B cell (primary cell): ENCODE measurements at regions not wholly inside any gene's neighbourhood (a gene's known extent, or its start where the extent isn't known, plus 50 kb on each side); places are given as distances from the start of the nearest gene placed in this dataset.

Experiments used
- ATAC-seq: fragments of 200-7000 bp; cut with Tn5 transposase; one replicate; pipeline ENCODE4 v1.10.0; 2021; ENCODE audit warnings: low read depth, mild to moderate bottlenecking, moderate number of reproducible peaks, moderate library complexity
- CTCF ChIA-PET: fragments of 350-600 bp; sonication (Branson Sonifier 250); formaldehyde crosslinking; loops from one replicate; lab custom pipeline; 2021; ENCODE audit warnings: antibody characterized with exemption, inconsistent platforms; lab: Charles Lee
- POLR2A ChIA-PET: fragments of 350-600 bp; sonication (Branson Sonifier 250); formaldehyde crosslinking; loops from one replicate; lab custom pipeline; 2021; ENCODE audit warnings: antibody characterized with exemption; lab: Charles Lee
- DNase-seq: peaks from one replicate; pipeline ENCODE4 v3.0.0; 2013
- H2AFZ ChIP-seq: 2 replicates; pipeline ENCODE4 v1.6.1; 2012; ENCODE audit warnings: mild to moderate bottlenecking, low read depth, low read length; ENCODE audit not compliant: insufficient read depth, poor library complexity, severe bottlenecking
- H3K27ac ChIP-seq, 2 donors: 1 replicate in 1 of 2; 2 replicates in 1 of 2; pipeline ENCODE4 v1.5.1; 2012 to 2013; ENCODE audit warnings: low read length in 2 of 2, mild to moderate bottlenecking in 2 of 2, moderate library complexity in 1 of 2
- H3K27me3 ChIP-seq, 4 experiments: fragments of 200-600 bp in 1 of 4; sonication (generic) in 1 of 4; replicated peaks in 1 of 4; 1 replicate in 2 of 4; 2 replicates in 2 of 4; pipeline versions ENCODE4 v1.6.1 to v1.7.0; 2013 to 2016; ENCODE audit warnings: low read length in 3 of 4, mild to moderate bottlenecking in 2 of 4, mixed read lengths in 1 of 4, moderate library complexity in 1 of 4; ENCODE audit not compliant: insufficient read depth in 4 of 4, control insufficient read depth in 3 of 4; ENCODE audit errors: control extremely low read depth in 1 of 4
- H3K36me3 ChIP-seq, 2 experiments: replicated peaks in 1 of 2; 1 replicate in 1 of 2; 2 replicates in 1 of 2; pipeline versions ENCODE4 v1.6.1 to v1.7.1; 2013; ENCODE audit warnings: low read length in 1 of 2; ENCODE audit not compliant: insufficient read depth in 2 of 2, control insufficient read depth in 1 of 2; ENCODE audit errors: control extremely low read depth in 1 of 2, extremely low read depth in 1 of 2
- H3K4me1 ChIP-seq, 2 donors: fragments of 200-600 bp in 1 of 2; sonication (generic) in 1 of 2; 1 replicate in 1 of 2; 2 replicates in 1 of 2; pipeline versions ENCODE4 v1.5.1 to v1.6.1; 2013 to 2017; ENCODE audit warnings: low read length in 2 of 2; ENCODE audit not compliant: control insufficient read depth in 2 of 2, insufficient read depth in 2 of 2
- H3K4me2 ChIP-seq: replicated peaks from 2 replicates; pipeline ENCODE3; 2012; ENCODE audit warnings: mild to moderate bottlenecking, low read depth, low read length; ENCODE audit not compliant: poor library complexity, severe bottlenecking
- H3K4me3 ChIP-seq, 5 experiments: fragments of 200-600 bp in 1 of 5; sonication (generic) in 1 of 5; 1 replicate in 3 of 5; 2 replicates in 2 of 5; pipeline versions ENCODE4 v1.5.1 to v1.7.0; 2011 to 2016; ENCODE audit warnings: low read length in 4 of 5, mild to moderate bottlenecking in 4 of 5, low read depth in 2 of 5, control low read depth in 1 of 5, moderate library complexity in 1 of 5; ENCODE audit not compliant: insufficient read depth in 1 of 5; ENCODE audit errors: control extremely low read depth in 1 of 5, extremely low read depth in 1 of 5
- H3K79me2 ChIP-seq: fragments of 200-600 bp; sonication (generic); one replicate; pipeline ENCODE4 v1.6.0; 2016; ENCODE audit warnings: low read length; ENCODE audit not compliant: control insufficient read depth, insufficient read depth
- H3K9ac ChIP-seq: fragments of 200-600 bp; sonication (generic); 2 replicates; pipeline ENCODE4 v1.6.1; 2017; ENCODE audit warnings: mild to moderate bottlenecking, low read length, moderate library complexity
- H3K9me3 ChIP-seq, 3 donors: one replicate each; pipeline versions ENCODE4 v1.6.1 to v1.7.1; 2013; ENCODE audit warnings: low read length in 2 of 3; ENCODE audit not compliant: control insufficient read depth in 2 of 3, insufficient read depth in 1 of 3; ENCODE audit errors: control extremely low read depth in 1 of 3
- H4K20me1 ChIP-seq: 2 replicates; pipeline ENCODE4 v1.6.0; 2012; ENCODE audit warnings: mild to moderate bottlenecking, low read length; ENCODE audit not compliant: insufficient read depth, control insufficient read depth, poor library complexity, severe bottlenecking
- H3K27ac Mint-ChIP-seq: one replicate; pipeline ENCODE4 v1.8.0; 2021; ENCODE audit warnings: mixed read lengths
- H3K27me3 Mint-ChIP-seq: one replicate; pipeline ENCODE4 v1.8.0; 2021; ENCODE audit warnings: mixed read lengths
- H3K4me1 Mint-ChIP-seq: one replicate; pipeline ENCODE4 v1.8.0; 2021; ENCODE audit warnings: mixed read lengths
- H3K4me3 Mint-ChIP-seq: one replicate; pipeline ENCODE4 v1.8.0; 2021; ENCODE audit warnings: mixed read lengths
- H3K9me3 Mint-ChIP-seq: one replicate; pipeline ENCODE4 v1.8.0; 2022; ENCODE audit warnings: mixed read lengths; ENCODE audit not compliant: insufficient read depth
- CTCF ChIP-seq: fragments of 200-600 bp; IDR thresholded peaks from one replicate; pipeline ENCODE4 v1.8.0; 2022; ENCODE audit warnings: antibody characterized with exemption, mild to moderate bottlenecking
- EZH2 ChIP-seq: IDR thresholded peaks from 2 replicates; pipeline ENCODE4 v1.6.1; 2012; ENCODE audit warnings: borderline replicate concordance, low read depth, mild to moderate bottlenecking, moderate library complexity, low read length; ENCODE audit not compliant: insufficient read depth, poor library complexity, severe bottlenecking
- WGBS: methylation state at CpG from one replicate; pipeline ENCODE4 v1.1.5; 2013; ENCODE audit warnings: missing lambda C conversion rate; ENCODE audit not compliant: insufficient coverage; 5-methylcytosine and 5-hydroxymethylcytosine counted together
- intact Hi-C: fragments of 100-400 bp; cut with micrococcal nuclease; formaldehyde crosslinking; loops from one replicate; pipeline ENCODE4 v1.10.0; 2022

- Mint-ChIP-seq H3K9me3 (no peaks in the 10 kb centered on the region), H3K27ac (no peak overlapping the region), H3K4me1 (no peaks in the 10 kb centered on the region), H3K27me3 (peaks cover 24% of the 10 kb centered on the region), H3K4me3 (no peak overlapping the region)
- WGBS: 90% methylated on average over 2 of the region's 5 CpGs
- no peaks in the 10 kb centered on the region for H3K4me1 ChIP-seq
- DNase-seq: no peak
- intact Hi-C loops: no loop called here
- POLR2A ChIA-PET: no interaction called here
- no peak overlapping the region for H2AFZ ChIP-seq
- no peak overlapping the region for H3K4me2 ChIP-seq
- no peak overlapping the region for H3K27ac ChIP-seq
- no peaks in the 10 kb centered on the region for H3K27me3 ChIP-seq
- no peaks in the 10 kb centered on the region for H3K36me3 ChIP-seq
- no peak for ATAC-seq
- H3K79me2 ChIP-seq: no peaks in the 10 kb centered on the region
- peaks cover 0 to 2% (median 0%) of the 10 kb centered on the region in 3 donors for H3K9me3 ChIP-seq
- no peak overlapping the region for H3K4me3 ChIP-seq
- CTCF ChIA-PET: no interaction called here
- no peak overlapping the region for H3K9ac ChIP-seq
- TF ChIP-seq EZH2 (no peak), CTCF (no peak)
- H4K20me1 ChIP-seq: no peaks in the 10 kb centered on the region
Measured at GRCh38 chr6:156543431-156543830, 233.7 kb upstream of the ARID1B start.

- Histone ChIP-seq H2AFZ (no peak overlapping the region), H4K20me1 (no peaks in the 10 kb centered on the region), H3K9me3 (peaks cover 0 to 2% (median 0%) of the 10 kb centered on the region in 3 donors), H3K9ac (no peak overlapping the region), H3K4me1 (no peaks in the 10 kb centered on the region), H3K27ac (no peak overlapping the region), H3K36me3 (no peaks in the 10 kb centered on the region), H3K4me2 (no peak overlapping the region), H3K79me2 (no peaks in the 10 kb centered on the region), H3K4me3 (no peak overlapping the region), H3K27me3 (no peaks in the 10 kb centered on the region)
- no peak overlapping the region for H3K27ac Mint-ChIP-seq
- no peak for TF ChIP-seq EZH2
- TF ChIP-seq CTCF: no peak
- H3K27me3 Mint-ChIP-seq: peaks cover 9% of the 10 kb centered on the region
- ChIA-PET CTCF (no interaction called here), POLR2A (no interaction called here)
- intact Hi-C loops: no loop called here
- H3K4me3 Mint-ChIP-seq: no peak overlapping the region
- 92% methylated on average over 13 of the region's 16 CpGs for WGBS
- DNase-seq: no peak
- no peak for ATAC-seq
- peaks cover 4% of the 10 kb centered on the region for H3K9me3 Mint-ChIP-seq
- no peaks in the 10 kb centered on the region for H3K4me1 Mint-ChIP-seq
Measured at GRCh38 chr6:156538875-156539660, 238.1 kb upstream of the ARID1B start.
